HepG2 (cell line): ENCODE measurements at regions not wholly inside any gene's neighbourhood (a gene's known extent, or its start where the extent isn't known, plus 50 kb on each side); places are given as distances from the start of the nearest gene placed in this dataset.

Source experiments
- CTCF ChIP-seq: sonication (generic); formaldehyde crosslinking; IDR thresholded peaks from 2 replicates; pipeline ENCODE4 v1.5.0; 2020; ENCODE audit warnings: mild to moderate bottlenecking, missing genetic modification reagents, moderate library complexity
- EZH2 ChIP-seq: conservative IDR thresholded peaks from 2 replicates; pipeline ENCODE4 v1.6.1; 2012; ENCODE audit warnings: mild to moderate bottlenecking, low read depth, low read length, moderate library complexity
- FOXA3 ChIP-seq: IDR thresholded peaks from 2 replicates; pipeline ENCODE4 v1.6.1; 2016; ENCODE audit warnings: missing genetic modification reagents, missing compliant biosample characterization
- GTF2F1 ChIP-seq: fragments of 150-350 bp; IDR thresholded peaks from 2 replicates; pipeline ENCODE4 v1.6.1; 2014; ENCODE audit warnings: low read length
- KAT2B ChIP-seq: fragments of 150-350 bp; IDR thresholded peaks from 2 replicates; pipeline ENCODE4 v1.6.1; 2014; ENCODE audit warnings: low read depth, low read length, borderline replicate concordance
- POLR2A ChIP-seq, 2 experiments: IDR thresholded peaks; 2 replicates each; pipeline ENCODE4 v1.6.1; 2011; ENCODE audit warnings: low read depth in 2 of 2, low read length in 2 of 2, mild to moderate bottlenecking in 1 of 2, moderate library complexity in 1 of 2; ENCODE audit not compliant: insufficient read depth in 1 of 2
- SP1 ChIP-seq, 2 experiments: fragments of 450-650 bp in 1 of 2; sonication (generic) in 1 of 2; formaldehyde crosslinking in 1 of 2; IDR thresholded peaks; 2 replicates each; pipeline versions ENCODE4 v1.4.0 to v1.6.1; 2016 to 2020; ENCODE audit warnings: missing genetic modification reagents in 1 of 2
- YY1 ChIP-seq: IDR thresholded peaks from 2 replicates; pipeline ENCODE4 v1.6.1; 2011; ENCODE audit warnings: low read length, low read depth, moderate library complexity, mild to moderate bottlenecking; ENCODE audit not compliant: insufficient read depth, insufficient replicate concordance
- ZNF414 ChIP-seq: sonication (generic); formaldehyde crosslinking; IDR thresholded peaks from 2 replicates; pipeline ENCODE4 v1.5.0; 2020; ENCODE audit warnings: missing genetic modification reagents
- ZNF510 ChIP-seq: sonication (generic); formaldehyde crosslinking; IDR thresholded peaks from 2 replicates; pipeline ENCODE4 v1.4.0; 2020; ENCODE audit warnings: low read depth, mild to moderate bottlenecking, missing genetic modification reagents
- TF ChIP-seq, protein P1 (sequence below): sonication (generic); formaldehyde crosslinking; IDR thresholded peaks from 2 replicates; pipeline ENCODE4 v1.5.0; 2020; ENCODE audit warnings: mild to moderate bottlenecking, missing genetic modification reagents
- TF ChIP-seq, protein P2 (sequence below): sonication (generic); formaldehyde crosslinking; IDR thresholded peaks from 2 replicates; pipeline ENCODE4 v1.8.1; 2023; ENCODE audit warnings: mild to moderate bottlenecking, missing genetic modification reagents, borderline replicate concordance

DNA sequence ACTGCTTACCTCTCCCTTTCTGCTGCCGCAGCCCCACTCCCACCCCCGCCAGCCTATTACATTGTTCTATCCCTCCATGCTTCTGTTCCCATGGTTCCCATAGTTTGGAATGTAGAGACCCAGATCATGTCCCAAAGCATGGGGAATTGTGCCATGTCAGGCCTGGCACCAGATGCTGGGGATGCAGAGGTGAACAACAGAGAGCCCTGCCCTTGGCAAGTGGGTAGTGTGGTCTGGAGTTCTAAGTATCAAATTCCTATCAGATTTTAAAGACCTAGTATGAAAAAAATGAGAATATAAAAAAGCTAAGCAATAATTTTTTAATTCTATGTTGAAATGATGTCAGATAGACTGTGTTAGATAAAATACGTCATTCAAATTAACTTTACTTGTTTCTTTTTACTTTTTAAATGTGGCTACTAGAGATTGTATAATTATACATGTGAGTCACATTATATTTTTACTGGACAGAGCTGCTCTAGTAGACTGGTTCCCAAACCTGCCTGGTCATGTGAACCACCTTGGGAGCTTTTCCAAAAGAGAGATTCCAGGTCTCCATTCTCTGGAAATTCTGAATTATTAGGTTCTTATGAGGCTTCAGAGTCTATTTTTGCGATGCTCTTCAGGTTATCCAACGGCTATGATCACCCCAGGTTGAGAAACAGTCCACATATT lies 113.0 kb upstream of the DAB1 start:
- TF ChIP-seq SP1 (IDR thresholded peaks at IDR 0.05) (no peak), SP1 (CRISPR knock-in tag; IDR thresholded peaks at IDR 0.05) (no peak), CTCF (CRISPR knock-in tag) (no peak), FOXA3 (no peak), POLR2A (IDR thresholded peaks at IDR 0.05; ENCODE audit: insufficient read depth in 1 of 2, low read depth in 2 of 2, low read length in 2 of 2) (no peak), GTF2F1 (no peak), YY1 (no peak), ZNF414 (CRISPR knock-in tag) (no peak), EZH2 (no peak), ZNF510 (CRISPR knock-in tag) (no peak), KAT2B (no peak)
- TF ChIP-seq, protein P1, sequence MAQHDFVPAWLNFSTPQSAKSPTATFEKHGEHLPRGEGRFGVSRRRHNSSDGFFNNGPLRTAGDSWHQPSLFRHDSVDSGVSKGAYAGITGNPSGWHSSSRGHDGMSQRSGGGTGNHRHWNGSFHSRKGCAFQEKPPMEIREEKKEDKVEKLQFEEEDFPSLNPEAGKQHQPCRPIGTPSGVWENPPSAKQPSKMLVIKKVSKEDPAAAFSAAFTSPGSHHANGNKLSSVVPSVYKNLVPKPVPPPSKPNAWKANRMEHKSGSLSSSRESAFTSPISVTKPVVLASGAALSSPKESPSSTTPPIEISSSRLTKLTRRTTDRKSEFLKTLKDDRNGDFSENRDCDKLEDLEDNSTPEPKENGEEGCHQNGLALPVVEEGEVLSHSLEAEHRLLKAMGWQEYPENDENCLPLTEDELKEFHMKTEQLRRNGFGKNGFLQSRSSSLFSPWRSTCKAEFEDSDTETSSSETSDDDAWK (CRISPR knock-in tag) = no peak
- TF ChIP-seq, protein P2, sequence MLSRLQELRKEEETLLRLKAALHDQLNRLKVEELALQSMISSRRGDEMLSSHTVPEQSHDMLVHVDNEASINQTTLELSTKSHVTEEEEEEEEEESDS (CRISPR knock-in tag) = no peak
